ENCODE measurements at regions not wholly inside any gene's neighbourhood (a gene's known extent, or its start where the extent isn't known, plus 50 kb on each side); places are given as distances from the start of the nearest gene placed in this dataset.
"Not testable (repeated sequence)": the region's sequence is repeated elsewhere in the genome, so short reads cannot be mapped to it uniquely, and the experiment has no call there.

- DNase-seq, result no peak
Measured at GRCh38 chr17:5871666-5872065, 198.5 kb upstream of the WSCD1 start.

- no peak for DNase-seq
Measured at GRCh38 chr17:5872831-5873230, 197.3 kb upstream of the WSCD1 start.

DNA sequence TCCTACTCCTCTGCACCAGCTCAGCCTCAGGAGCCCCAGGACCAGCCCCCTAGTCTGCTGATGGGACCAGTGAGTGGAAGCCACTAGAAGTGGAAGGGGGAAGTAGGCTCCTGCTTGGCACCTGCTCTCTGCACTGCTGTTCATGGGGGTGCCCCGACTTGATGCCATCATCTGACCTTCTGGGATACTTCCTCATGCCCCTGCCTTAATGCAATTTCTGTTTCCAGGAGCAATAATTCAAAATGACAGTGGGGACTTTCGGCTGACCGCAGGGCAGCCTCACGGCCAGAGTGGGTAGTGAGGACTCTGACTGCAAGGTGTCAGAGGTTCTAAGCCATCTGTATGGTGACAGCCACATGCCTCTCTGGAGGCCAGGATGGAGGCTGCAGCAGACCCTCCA is 196.4 kb upstream of the WSCD1 start:
- DNase-seq, result no peak

DNA sequence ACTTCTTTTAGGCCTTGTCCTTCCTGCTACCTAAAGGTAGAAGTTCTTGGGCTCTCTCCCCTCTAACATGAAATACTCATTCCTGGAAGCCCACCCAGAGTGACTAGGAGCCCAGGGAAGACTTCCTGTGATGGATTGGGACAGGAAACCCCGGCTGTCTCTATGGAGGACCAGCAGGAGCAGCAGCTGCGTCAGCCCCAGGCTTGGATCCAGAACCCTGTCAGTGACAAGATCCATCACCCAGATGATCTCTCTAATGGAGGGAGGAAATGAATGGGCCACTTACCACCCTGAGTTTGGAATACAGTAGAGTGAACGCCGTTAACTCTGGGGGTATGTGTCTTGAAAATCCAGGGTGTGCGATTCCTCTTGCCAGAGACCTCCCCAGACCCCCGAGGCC is 195.7 kb upstream of the WSCD1 start:
- no peak for DNase-seq

GRCh38 chr17:5877366-5877765 is 192.8 kb upstream of the WSCD1 start:
- no peak for DNase-seq

GRCh38 chr17:5877948-5878347 is 192.2 kb upstream of the WSCD1 start:
- DNase-seq, result no peak

- DNase-seq, result no peak
Measured at GRCh38 chr17:5881849-5882248, 188.3 kb upstream of the WSCD1 start.

DNA sequence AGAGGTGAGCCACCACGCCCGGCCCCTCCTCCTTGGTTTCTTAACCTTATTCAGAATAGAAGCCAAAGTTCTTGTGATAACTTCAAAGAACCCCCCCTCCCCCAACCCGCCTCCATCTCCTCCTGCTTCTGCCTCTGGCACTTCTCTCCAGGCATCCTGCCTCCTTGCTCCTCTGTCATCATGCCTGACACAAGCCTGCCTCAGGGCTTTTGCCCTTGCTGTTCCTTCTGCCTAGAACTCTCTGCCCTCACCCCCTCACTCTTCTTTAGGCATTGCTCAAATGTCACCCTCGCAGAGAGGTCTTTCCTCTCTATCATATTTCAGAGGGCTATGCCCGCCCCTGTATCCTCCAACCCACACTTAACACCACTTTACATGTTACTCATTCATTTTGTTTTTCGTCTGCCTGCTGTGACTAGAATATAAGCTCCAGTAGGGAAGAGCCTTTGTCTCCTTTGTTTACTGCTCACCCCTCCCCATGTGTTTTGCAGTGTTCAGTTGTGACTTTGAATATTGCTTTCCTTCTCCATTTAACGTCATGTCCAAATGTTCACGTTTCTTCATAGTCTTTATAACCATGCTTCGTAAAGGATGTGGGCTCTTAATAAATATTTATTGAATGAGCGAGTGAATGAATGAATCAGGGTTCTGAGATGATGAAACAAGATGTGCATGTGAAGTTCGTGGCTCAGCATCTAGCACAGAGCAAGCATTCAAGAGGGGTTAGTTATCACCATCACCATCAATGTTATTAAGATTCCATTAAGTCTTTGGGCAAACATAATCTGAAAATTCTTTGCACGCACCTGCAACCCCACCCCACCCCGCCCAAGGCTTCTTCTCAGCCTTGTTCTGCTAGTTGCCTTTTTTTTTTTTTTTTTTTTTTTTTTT is 186.2 kb upstream of the WSCD1 start:
- DNase-seq, result no peak

DNA sequence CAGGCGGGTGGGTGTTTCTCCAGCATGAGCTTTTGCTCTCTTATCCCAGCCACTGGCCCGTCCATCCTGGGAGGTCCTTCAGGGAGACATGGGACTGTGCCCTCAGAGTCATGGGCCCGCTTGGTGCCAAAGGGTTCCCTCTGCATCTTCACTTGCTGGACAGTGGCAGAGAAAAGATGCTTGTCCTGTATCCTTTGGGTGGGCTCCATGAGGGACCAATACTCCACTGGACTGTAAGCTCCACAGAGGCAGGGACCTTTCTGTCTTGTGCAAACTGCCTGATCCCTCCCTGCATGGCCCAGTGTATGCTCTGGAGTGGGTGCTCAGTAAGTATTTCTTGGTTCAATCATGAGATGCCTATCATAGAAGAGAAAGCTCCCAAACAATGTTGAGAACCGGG is 184.8 kb upstream of the WSCD1 start:
- DNase-seq, result no peak

DNA sequence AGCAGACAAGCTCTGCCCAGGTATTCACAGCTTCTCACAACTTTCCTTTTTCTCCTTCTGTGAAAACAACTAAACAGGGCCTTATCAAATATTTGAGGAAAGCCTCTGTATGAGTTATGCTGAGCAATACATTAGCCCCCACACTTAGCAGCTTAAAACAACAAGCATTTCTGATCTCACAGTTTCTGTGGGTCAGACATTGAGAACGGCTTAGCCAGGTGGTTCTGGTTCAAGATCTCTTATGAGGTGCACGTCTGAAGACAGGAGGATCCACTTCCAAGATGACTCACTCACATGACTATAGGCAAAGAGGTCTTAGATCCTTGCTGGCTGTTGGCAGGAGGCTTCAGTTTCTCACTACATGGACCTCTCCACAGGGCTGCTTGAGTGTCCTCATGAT is 181.4 kb upstream of the WSCD1 start:
- no peak for DNase-seq

DNA sequence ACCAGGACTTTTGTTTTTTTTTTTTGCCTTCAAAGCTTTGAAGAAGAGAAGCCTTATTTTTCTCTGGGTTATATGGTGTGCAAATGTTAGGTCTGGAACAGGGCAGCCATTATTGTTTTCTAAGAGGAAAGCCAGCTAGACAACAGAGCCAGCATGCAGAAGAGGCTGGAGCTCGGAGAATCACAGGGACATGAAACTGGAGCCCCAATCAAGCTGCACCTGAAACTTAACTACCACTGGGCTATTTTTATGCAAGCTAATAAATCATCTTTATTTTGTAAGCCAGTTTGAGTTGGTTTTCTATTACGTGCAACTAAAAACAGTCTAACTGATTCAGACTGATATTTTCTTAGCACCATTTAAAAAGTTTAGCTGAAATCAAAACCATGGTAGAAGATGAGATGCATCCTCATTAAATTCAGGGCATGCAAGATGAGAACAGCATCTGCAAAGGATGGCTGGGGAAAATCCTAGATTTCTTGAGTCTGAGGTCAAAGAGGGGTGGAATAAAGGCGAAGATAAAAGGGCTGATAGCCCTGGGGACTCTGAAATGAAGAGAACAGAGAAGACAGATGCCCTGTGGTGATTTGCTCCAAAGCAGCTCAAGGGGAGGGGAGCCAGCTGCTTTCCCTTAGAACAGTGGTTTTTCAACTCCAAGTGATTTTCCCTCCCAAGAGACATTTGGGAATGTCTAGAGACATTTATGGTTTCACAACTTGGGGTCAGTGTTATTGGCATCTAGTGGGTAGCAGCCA is 177.1 kb upstream of the WSCD1 start:
- no peak for DNase-seq

DNA sequence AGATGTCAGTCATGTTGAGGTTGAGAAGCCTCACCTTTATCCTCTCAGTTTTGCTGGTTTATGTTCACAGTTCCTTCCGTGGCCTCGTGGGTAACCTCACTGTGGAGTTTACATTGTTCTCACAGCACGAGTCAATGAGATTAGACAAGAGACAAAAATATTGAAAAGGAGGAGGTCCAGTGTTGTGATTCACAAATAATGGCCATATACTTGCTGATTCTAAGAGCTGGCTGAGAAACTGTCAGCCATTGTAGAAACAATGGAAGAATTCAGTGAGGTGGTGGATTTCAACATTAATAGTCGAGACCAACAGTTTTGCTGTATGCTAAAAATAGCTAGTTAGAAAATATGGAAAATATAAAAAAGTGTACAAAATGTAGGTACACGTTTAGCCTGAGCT is 176.4 kb upstream of the WSCD1 start:
- no peak for DNase-seq

DNA sequence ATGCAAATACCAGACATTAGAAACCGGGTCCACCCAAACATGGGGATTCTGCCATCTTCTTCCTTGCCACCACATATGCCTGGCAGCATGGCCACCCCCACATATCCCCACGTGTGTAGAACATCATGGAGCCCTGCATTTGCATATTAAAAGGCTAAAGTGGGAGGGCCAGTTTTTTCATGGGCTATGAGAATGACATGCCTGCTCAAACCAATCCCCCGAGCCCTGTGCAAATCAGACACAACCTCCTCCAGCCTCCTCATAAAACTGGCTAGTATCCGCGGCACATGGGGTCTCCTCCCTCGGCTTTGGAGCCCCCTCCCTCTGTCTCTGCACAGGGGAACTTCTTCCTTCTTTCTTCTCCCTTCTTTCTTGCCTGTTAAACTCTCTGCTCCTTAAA is 174.9 kb upstream of the WSCD1 start:
- no peak for DNase-seq

- no peak for DNase-seq
Measured at GRCh38 chr17:5896215-5896614, 174.0 kb upstream of the WSCD1 start.

- no peak for DNase-seq
Measured at GRCh38 chr17:5897275-5897911, 172.8 kb upstream of the WSCD1 start.

- not testable (repeated sequence) for DNase-seq
Measured at GRCh38 chr17:5897981-5898380, 172.2 kb upstream of the WSCD1 start.

GRCh38 chr17:5898406-5898805 is 171.8 kb upstream of the WSCD1 start:
- DNase-seq, result no peak

DNA sequence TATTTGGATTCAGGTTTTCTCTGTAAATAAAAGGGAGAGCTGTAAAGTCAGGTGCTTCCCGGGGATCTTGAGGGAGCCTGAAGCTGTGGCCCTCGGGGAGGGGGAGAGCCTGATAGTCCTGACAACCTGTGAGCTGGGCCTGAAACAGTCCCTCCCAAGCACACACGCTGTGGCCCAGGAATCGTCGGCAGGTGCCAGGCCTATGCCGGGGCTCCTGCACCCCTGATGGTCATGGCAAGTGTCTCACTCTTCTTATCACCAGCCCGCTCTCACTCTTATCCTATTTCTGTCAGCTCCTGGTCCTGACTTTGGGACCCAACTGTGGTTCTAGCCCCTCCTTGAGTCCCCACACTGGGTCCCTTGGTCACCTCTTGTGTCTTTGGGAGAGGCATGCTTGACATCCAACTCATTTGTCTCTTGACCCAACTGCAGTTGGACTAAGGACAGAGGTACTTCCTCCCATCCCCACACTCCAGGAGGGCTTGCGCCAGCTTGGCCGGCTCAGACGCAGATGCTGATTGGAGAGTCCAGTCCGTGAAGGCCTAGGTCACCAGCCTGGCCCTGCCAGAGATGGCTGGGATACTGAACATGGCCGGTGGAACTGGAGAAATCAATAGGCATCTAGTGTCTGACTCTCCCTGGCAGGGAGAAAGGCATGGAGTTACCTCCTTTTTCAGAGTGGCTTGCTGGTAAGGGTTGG is 170.5 kb upstream of the WSCD1 start:
- no peak for DNase-seq

DNA sequence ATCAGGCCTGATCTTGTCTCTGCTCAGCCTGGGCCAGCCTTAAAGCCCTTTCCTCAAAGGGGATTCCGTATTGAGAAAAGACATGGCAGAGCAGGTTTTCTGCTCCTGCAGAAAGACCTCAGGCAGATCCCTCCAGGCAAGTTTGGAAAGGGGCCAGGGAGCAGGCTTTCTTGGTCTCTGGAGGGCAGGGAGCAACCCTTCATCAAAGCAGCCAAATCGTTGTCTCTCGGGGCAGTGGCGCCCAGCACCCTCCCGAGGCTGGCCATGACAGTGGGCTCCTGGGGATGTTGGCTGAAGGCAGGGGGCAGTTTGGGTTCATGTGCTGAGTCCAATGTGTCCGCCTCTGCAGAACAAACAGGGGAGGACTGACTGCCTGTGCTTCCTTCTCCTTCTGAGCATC is 168.4 kb upstream of the WSCD1 start:
- DNase-seq, result no peak

DNA sequence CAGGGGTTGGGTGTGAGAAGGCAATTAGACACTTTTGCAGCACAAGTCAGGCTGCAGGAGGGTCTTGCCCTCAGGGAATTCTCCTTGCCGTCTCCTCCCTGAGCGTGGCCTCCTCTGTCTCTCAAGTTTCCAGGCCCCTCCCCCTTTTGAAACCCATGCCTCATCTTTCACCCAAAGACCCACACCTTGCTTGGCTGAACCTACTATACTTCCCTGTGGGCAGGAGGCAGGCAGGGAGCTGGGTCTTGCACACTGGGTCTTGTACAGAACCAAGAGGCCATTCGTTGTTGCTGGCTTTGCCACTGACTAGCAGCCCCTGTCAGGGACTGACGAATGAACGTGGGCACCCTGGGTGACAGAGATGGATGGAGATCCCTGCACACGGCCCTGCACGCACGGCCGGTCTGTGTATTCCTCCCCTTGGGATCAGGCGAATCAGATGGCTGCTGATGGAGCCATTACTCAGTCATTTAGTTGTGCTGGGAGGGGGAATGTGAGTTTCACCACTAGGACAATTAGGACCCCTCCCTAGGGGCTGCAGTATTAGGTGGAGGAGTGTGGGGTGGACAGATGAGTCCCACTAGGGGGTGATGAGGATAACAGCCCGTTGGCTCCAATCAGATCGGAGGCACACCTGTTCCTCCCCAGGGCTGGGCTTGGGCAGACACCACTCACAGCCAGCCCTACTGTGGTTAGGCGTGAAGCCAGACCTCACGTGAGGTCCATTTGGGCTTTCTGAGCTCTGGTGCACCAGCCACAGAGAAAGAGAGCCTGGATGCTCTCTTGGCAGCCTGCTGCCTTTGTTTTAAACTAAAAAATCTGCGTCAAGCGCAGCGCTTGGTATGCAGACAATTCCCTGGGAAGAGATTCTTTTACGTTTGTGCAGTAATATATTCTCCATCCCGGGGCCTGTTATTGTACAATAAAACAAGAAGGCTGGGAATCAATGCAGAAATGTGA is 167.7 kb upstream of the WSCD1 start:
- no peak for DNase-seq

- DNase-seq, result no peak
Measured at GRCh38 chr17:5911919-5912318, 158.3 kb upstream of the WSCD1 start.

DNA sequence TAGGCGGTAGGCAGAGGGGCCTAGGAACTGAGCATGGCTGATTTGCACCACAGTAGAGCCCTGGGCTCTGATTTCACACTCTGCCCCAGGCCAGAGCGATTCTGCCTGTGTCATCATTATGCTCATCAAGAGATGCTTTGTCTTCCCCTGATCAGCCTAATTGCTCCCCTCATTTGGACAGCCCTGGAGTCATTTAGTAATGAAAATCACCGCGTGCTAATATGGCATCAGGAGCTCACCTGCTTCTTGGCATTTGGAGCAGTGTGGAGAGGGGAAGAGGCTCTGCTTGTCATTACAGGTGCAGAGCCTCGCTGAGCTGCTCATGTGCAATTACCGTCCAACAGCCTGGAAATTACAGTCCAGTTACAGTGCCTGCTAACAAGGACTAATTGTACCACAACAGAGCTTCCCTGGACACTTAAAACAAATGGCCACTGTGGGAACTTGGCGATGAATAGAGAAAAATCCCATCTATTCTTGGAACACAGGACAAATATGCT is 157.1 kb upstream of the WSCD1 start:
- no peak for DNase-seq

All from stimulated activated CD4-positive, alpha-beta T cell treated with anti-CD3 and anti-CD28 coated beads, Interleukin-15, amount 100 ng/mL, for 24 hours (primary cell).